Upper lobe of left lung (tissue), 4 donors: ENCODE measurements at regions not wholly inside any gene's neighbourhood (a gene's known extent, or its start where the extent isn't known, plus 50 kb on each side); places are given as distances from the start of the nearest gene placed in this dataset.

ENCODE experiments used
- CTCF ChIP-seq, 6 experiments: fragments of 450-650 bp in 4 of 6; fragments of 200-600 bp in 2 of 6; sonication (generic) in 2 of 6; IDR thresholded peaks; one replicate each; pipeline ENCODE4 v1.5.1; 2016 to 2019; ENCODE audit warnings: antibody characterized with exemption in 6 of 6
- POLR2A ChIP-seq, 4 donors: fragments of 450-650 bp; IDR thresholded peaks; one replicate each; pipeline ENCODE4 v1.5.1; 2016 to 2017; ENCODE audit warnings: antibody characterized with exemption in 4 of 4, mild to moderate bottlenecking in 2 of 4
- POLR2AphosphoS5 ChIP-seq, 2 donors: sonication (generic); formaldehyde crosslinking; IDR thresholded peaks; one replicate each; pipeline ENCODE4 v1.5.1; 2017; ENCODE audit warnings: antibody characterized with exemption in 2 of 2

- TF ChIP-seq CTCF (IDR thresholded peaks at IDR 0.05) (no peak), POLR2A (IDR thresholded peaks at IDR 0.05) (no peak), POLR2AphosphoS5 (IDR thresholded peaks at IDR 0.05) (no peak)
Observed at GRCh38 chr9:29773676-29774075, 2200.4 kb upstream of the C9orf72 start.
